K562 (cell line): ENCODE measurements at regions not wholly inside any gene's neighbourhood (a gene's known extent, or its start where the extent isn't known, plus 50 kb on each side); places are given as distances from the start of the nearest gene placed in this dataset.

Experiments
- ATAC-seq: fragments of 200-7000 bp; cut with Tn5 transposase; 3 replicates; pipeline ENCODE4 v1.9.1; 2020; ENCODE audit warnings: moderate library complexity
- BruUV-seq: library from RNA; stranded (reverse); fragments of 400-500 nt; replicated peaks from 2 replicates; lab custom pipeline; 2021; lab: Mats Ljungman, UMichigan
- CTCF ChIA-PET: fragments of 300-600 bp; formaldehyde crosslinking; extraction: SDS; loops from one replicate; lab custom pipeline; 2021; ENCODE audit warnings: low intra/inter-chr PET ratio; lab: Yijun Ruan, JAX
- POLR2A ChIA-PET: fragments of 300-600, 350-650 bp; sonication (Branson Sonifier 250); formaldehyde crosslinking; extraction: SDS; loops from one replicate; lab custom pipeline; 2021; ENCODE audit warnings: antibody characterized with exemption, inconsistent platforms; lab: Yijun Ruan, JAX
- DNase-seq, 4 experiments: peaks; one replicate each; pipeline versions ENCODE4 v3.0.0 to v3.0.0-alpha.2; 2011 to 2018; ENCODE audit warnings: low spot score in 3 of 4, mixed read lengths in 3 of 4; ENCODE audit errors: extremely low read depth in 1 of 4
- FAIRE-seq: peaks from 2 replicates; lab custom pipeline; 2011; peaks lifted over from hg19 to GRCh38; lab: Jason Lieb, UNC
- H2AFZ ChIP-seq: 2 replicates; pipeline ENCODE4 v1.6.0; 2011; ENCODE audit warnings: low read depth, low read length, control low read depth, inconsistent platforms
- H3K27ac ChIP-seq: fragments of 200-600 bp; 3 replicates; pipeline ENCODE4 v1.8.0; 2011; ENCODE audit warnings: low read depth, mild to moderate bottlenecking, control low read depth, inconsistent platforms, low read length, moderate library complexity, mixed read lengths; ENCODE audit errors: extremely low read depth
- H3K27me3 ChIP-seq, 2 experiments: fragments of 300-600 bp in 1 of 2; 2 replicates in 1 of 2; 3 replicates in 1 of 2; pipeline versions ENCODE4 v1.6.0 to v1.8.0; 2011; ENCODE audit warnings: inconsistent platforms in 2 of 2, low read length in 2 of 2, mild to moderate bottlenecking in 1 of 2, mixed read lengths in 1 of 2, moderate library complexity in 1 of 2; ENCODE audit not compliant: control insufficient read depth in 2 of 2, insufficient read depth in 2 of 2
- H3K36me3 ChIP-seq: fragments of 300-600 bp; 3 replicates; pipeline ENCODE4 v1.8.0; 2011; ENCODE audit warnings: mild to moderate bottlenecking, low read length, inconsistent platforms; ENCODE audit not compliant: control insufficient read depth, insufficient read depth
- H3K4me1 ChIP-seq, 2 experiments: fragments of 200-600 bp in 1 of 2; replicated peaks in 1 of 2; 2 replicates in 1 of 2; 3 replicates in 1 of 2; pipeline versions ENCODE4 v1.5.1 to v1.8.0; 2011; ENCODE audit warnings: inconsistent platforms in 2 of 2, low read length in 2 of 2, mild to moderate bottlenecking in 1 of 2, mixed read lengths in 1 of 2, moderate library complexity in 1 of 2; ENCODE audit not compliant: control insufficient read depth in 2 of 2, insufficient read depth in 2 of 2
- H3K4me2 ChIP-seq: 2 replicates; pipeline ENCODE4 v1.6.1; 2011; ENCODE audit warnings: low read length, control low read depth, inconsistent platforms, mixed read lengths; ENCODE audit not compliant: insufficient read depth
- H3K4me3 ChIP-seq: fragments of 200-600 bp; sonication (generic), shearing (Covaris generic); 2 replicates; pipeline ENCODE4 v1.5.1; 2016; ENCODE audit warnings: control low read depth, inconsistent platforms
- H3K79me2 ChIP-seq: fragments of 200-600 bp; 3 replicates; pipeline ENCODE4 v1.8.0; 2011; ENCODE audit warnings: low read length, inconsistent platforms; ENCODE audit not compliant: control insufficient read depth, insufficient read depth
- H3K9ac ChIP-seq, 2 experiments: 2 replicates each; pipeline versions ENCODE4 v1.6.0 to v1.6.1; 2011; ENCODE audit warnings: low read depth in 2 of 2, low read length in 2 of 2, control low read depth in 1 of 2, inconsistent platforms in 1 of 2, mild to moderate bottlenecking in 1 of 2, mixed read lengths in 1 of 2; ENCODE audit not compliant: insufficient read depth in 1 of 2
- H3K9me1 ChIP-seq: one replicate; pipeline ENCODE4 v1.6.0; 2011; ENCODE audit warnings: inconsistent platforms, mild to moderate bottlenecking, low read length, moderate library complexity; ENCODE audit not compliant: control insufficient read depth, insufficient read depth
- H3K9me3 ChIP-seq: replicated peaks from 2 replicates; pipeline ENCODE4 v1.5.1; 2011; ENCODE audit warnings: low read depth, low read length, inconsistent platforms; ENCODE audit not compliant: control insufficient read depth, insufficient read depth
- H4K20me1 ChIP-seq: replicated peaks from 2 replicates; pipeline ENCODE4 v1.6.1; 2011; ENCODE audit warnings: low read length, inconsistent platforms, mixed read lengths; ENCODE audit not compliant: control insufficient read depth, insufficient read depth
- ATF1 ChIP-seq, 2 experiments: fragments of 450-650 bp in 1 of 2; IDR thresholded peaks; 2 replicates each; pipeline ENCODE4 v1.6.1; 2016; ENCODE audit warnings: missing compliant biosample characterization in 1 of 2, missing genetic modification characterization in 1 of 2
- CTBP1 ChIP-seq: fragments of 450-650 bp; IDR thresholded peaks from 2 replicates; pipeline ENCODE4 v1.6.1; 2016; ENCODE audit warnings: borderline replicate concordance
- JUNB ChIP-seq: fragments of 450-650 bp; formaldehyde crosslinking; conservative IDR thresholded peaks from 2 replicates; pipeline ENCODE4 v1.4.0; 2020; ENCODE audit warnings: mild to moderate bottlenecking
- KLF6 ChIP-seq: fragments of 250-450 bp; sonication (Bioruptor Pico); IDR thresholded peaks from 2 replicates; pipeline ENCODE4 v1.4.0; 2020; ENCODE audit warnings: mild to moderate bottlenecking, moderate library complexity, borderline replicate concordance
- MAFF ChIP-seq: IDR thresholded peaks from 2 replicates; pipeline ENCODE4 v1.6.1; 2012; ENCODE audit warnings: low read length, improper control_type of control experiment
- MCM7 ChIP-seq, 2 experiments: fragments of 450-650 bp; IDR thresholded peaks; 2 replicates each; pipeline ENCODE4 v1.6.1; 2016 to 2018
- MEF2D ChIP-seq: conservative IDR thresholded peaks from 2 replicates; pipeline ENCODE4 v1.6.1; 2016; ENCODE audit warnings: low read depth, missing genetic modification characterization, missing compliant biosample characterization
- POLR3G ChIP-seq: IDR thresholded peaks from 2 replicates; pipeline ENCODE4 v1.6.1; 2011; ENCODE audit not compliant: insufficient read length, insufficient replicate concordance; ENCODE audit errors: extremely low read depth
- SIX5 ChIP-seq, 2 experiments: IDR thresholded peaks; 2 replicates each; pipeline ENCODE4 v1.6.1; 2011; ENCODE audit warnings: low read length in 2 of 2, borderline replicate concordance in 1 of 2, low read depth in 1 of 2, mild to moderate bottlenecking in 1 of 2, moderate library complexity in 1 of 2; ENCODE audit not compliant: insufficient read depth in 1 of 2
- SMAD3 ChIP-seq: fragments of 450-650 bp; formaldehyde crosslinking; conservative IDR thresholded peaks from 2 replicates; pipeline ENCODE4 v1.4.0; 2020; ENCODE audit warnings: mild to moderate bottlenecking
- TAF7 ChIP-seq: fragments of 450-650 bp; IDR thresholded peaks from 2 replicates; pipeline ENCODE4 v1.6.1; 2016; ENCODE audit warnings: missing genetic modification characterization, missing compliant biosample characterization
- TGIF2 ChIP-seq: sonication (generic); formaldehyde crosslinking; IDR thresholded peaks from 2 replicates; pipeline ENCODE4 v1.8.1; 2022; ENCODE audit warnings: mild to moderate bottlenecking, missing genetic modification reagents, moderate library complexity
- ZFP1 ChIP-seq: fragments of 450-650 bp; formaldehyde crosslinking; IDR thresholded peaks from 2 replicates; pipeline ENCODE4 v1.4.0; 2020; ENCODE audit warnings: mild to moderate bottlenecking, mixed read lengths
- ZNF583 ChIP-seq: fragments of 250-450 bp; sonication (Bioruptor Pico); IDR thresholded peaks from 2 replicates; pipeline ENCODE4 v1.4.0; 2020
- WGBS: fragments of 100-300 bp; shearing (Covaris generic); methylation state at CpG from one replicate; pipeline ENCODE4 v1.1.6; 2016; ENCODE audit warnings: low coverage, mixed read lengths; ENCODE audit not compliant: insufficient coverage; ENCODE audit errors: missing lambda C conversion rate; 5-methylcytosine and 5-hydroxymethylcytosine counted together
- in situ Hi-C: fragments of 300-500 bp; cut with MboI; formaldehyde crosslinking; loops from 4 replicates; pipeline ENCODE4 v1.15.0; 2018; ENCODE audit warnings: inconsistent platforms, mixed read lengths
- intact Hi-C: fragments of 100-400 bp; cut with micrococcal nuclease; formaldehyde crosslinking; loops from 2 replicates; pipeline ENCODE4 v1.14.2; 2022
- TF ChIP-seq, protein P1 (sequence below): fragments of 450-650 bp; formaldehyde crosslinking; IDR thresholded peaks from 2 replicates; pipeline ENCODE4 v1.4.0; 2020; ENCODE audit warnings: mild to moderate bottlenecking, moderate library complexity
- TF ChIP-seq, protein P2 (sequence below), 2 experiments: IDR thresholded peaks; 2 replicates each; pipeline ENCODE4 v1.6.1; 2011; ENCODE audit warnings: borderline replicate concordance in 1 of 2, control low read depth in 1 of 2, low read depth in 1 of 2, low read length in 1 of 2, mild to moderate bottlenecking in 1 of 2, mixed read lengths in 1 of 2, moderate library complexity in 1 of 2; ENCODE audit not compliant: insufficient read depth in 1 of 2, insufficient read length in 1 of 2, poor library complexity in 1 of 2, severe bottlenecking in 1 of 2; ENCODE audit errors: extremely low read depth in 1 of 2
- TF ChIP-seq, protein P3 (sequence below): fragments of 450-650 bp; formaldehyde crosslinking; conservative IDR thresholded peaks from 2 replicates; pipeline ENCODE4 v1.4.0; 2022; ENCODE audit warnings: mild to moderate bottlenecking, missing genetic modification characterization
- TF ChIP-seq, protein P4 (sequence below): fragments of 450-650 bp; IDR thresholded peaks from 2 replicates; pipeline ENCODE4 v1.7.0; 2016; ENCODE audit warnings: borderline replicate concordance

GRCh38 chr5:158305861-158306260, 446.9 kb upstream of the CLINT1 start (continued):
- TF ChIP-seq, protein P1, sequence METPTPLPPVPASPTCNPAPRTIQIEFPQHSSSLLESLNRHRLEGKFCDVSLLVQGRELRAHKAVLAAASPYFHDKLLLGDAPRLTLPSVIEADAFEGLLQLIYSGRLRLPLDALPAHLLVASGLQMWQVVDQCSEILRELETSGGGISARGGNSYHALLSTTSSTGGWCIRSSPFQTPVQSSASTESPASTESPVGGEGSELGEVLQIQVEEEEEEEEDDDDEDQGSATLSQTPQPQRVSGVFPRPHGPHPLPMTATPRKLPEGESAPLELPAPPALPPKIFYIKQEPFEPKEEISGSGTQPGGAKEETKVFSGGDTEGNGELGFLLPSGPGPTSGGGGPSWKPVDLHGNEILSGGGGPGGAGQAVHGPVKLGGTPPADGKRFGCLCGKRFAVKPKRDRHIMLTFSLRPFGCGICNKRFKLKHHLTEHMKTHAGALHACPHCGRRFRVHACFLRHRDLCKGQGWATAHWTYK = no peak
- TF ChIP-seq MAFF = no peak
- no peak for TF ChIP-seq TGIF2
- no peak for TF ChIP-seq TAF7 (tag)
- no peak for TF ChIP-seq MCM7 (IDR thresholded peaks at IDR 0.05)
- no peak for TF ChIP-seq JUNB (CRISPR knock-in tag)
- no peak for TF ChIP-seq POLR3G
- no peak for TF ChIP-seq ZFP1 (CRISPR knock-in tag)
- no peak for TF ChIP-seq KLF6
- no peak for TF ChIP-seq CTBP1
- TF ChIP-seq, protein P2, sequence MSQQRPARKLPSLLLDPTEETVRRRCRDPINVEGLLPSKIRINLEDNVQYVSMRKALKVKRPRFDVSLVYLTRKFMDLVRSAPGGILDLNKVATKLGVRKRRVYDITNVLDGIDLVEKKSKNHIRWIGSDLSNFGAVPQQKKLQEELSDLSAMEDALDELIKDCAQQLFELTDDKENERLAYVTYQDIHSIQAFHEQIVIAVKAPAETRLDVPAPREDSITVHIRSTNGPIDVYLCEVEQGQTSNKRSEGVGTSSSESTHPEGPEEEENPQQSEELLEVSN (IDR thresholded peaks at IDR 0.05; ENCODE audit: borderline replicate concordance in 1 of 2, extremely low read depth in 1 of 2, insufficient read depth in 1 of 2, insufficient read length in 1 of 2, low read depth in 1 of 2, low read length in 1 of 2, poor library complexity in 1 of 2, severe bottlenecking in 1 of 2) = no peak

DNA sequence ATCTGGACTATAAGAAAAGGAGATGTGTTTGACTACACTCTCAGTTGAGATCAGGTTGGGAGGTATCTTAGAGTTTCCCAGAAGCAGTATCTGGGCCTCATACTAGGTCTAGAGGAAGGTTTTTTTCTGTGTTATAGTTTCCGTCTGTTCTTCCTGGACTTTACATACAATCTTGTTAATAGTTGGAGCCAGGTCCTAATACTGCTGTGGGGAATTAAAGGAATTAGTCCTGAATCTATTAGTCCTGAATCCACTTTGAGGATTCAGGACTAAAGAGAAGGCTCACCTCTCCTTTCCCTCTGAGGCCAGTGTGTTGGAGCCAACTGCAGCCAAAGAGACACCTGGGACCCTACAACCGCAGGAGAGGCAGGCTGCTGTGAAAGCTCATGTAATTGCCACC, 445.7 kb upstream of the CLINT1 start:
- intact Hi-C loops (no loop called here), in situ Hi-C loops (no loop called here)
- no peaks in the 10 kb centered on the region for H3K27me3 ChIP-seq
- H3K36me3 ChIP-seq = no peaks in the 10 kb centered on the region
- H3K4me2 ChIP-seq = no peak overlapping the region
- no peak overlapping the region for H3K4me3 ChIP-seq
- no peaks in the 10 kb centered on the region for H3K4me1 ChIP-seq
- no peaks in the 10 kb centered on the region for H4K20me1 ChIP-seq
- H3K9ac ChIP-seq = no peak overlapping the region
- 6% methylated on average over 2 of the region's 2 CpGs for WGBS
- H3K9me3 ChIP-seq = no peaks in the 10 kb centered on the region
- DNase-seq = no peak
- H3K9me1 ChIP-seq = no peaks in the 10 kb centered on the region
- no peak for ATAC-seq
- ChIA-PET POLR2A (interaction anchor here (0.6 kb wide), 1 partner anchor 1674 kb away, joined by 3 read pairs; no protein-coding TSS in a partner anchor), CTCF (no interaction called here)
- no peaks in the 10 kb centered on the region for H3K79me2 ChIP-seq
- H3K27ac ChIP-seq = no peak overlapping the region
- H2AFZ ChIP-seq = no peak overlapping the region
- BruUV-seq = no TSS peak
- no peak for FAIRE-seq
- TF ChIP-seq MEF2D (tag) (no peak), ATF1 (CRISPR knock-in tag; IDR thresholded peaks at IDR 0.05) (no peak), ATF1 (tag; IDR thresholded peaks at IDR 0.05) (no peak), SMAD3 (CRISPR knock-in tag) (no peak), SIX5 (IDR thresholded peaks at IDR 0.05; ENCODE audit: borderline replicate concordance in 1 of 2, insufficient read depth in 1 of 2, low read depth in 1 of 2, low read length in 2 of 2) (no peak), ZNF583 (no peak)
- TF ChIP-seq, protein P3, sequence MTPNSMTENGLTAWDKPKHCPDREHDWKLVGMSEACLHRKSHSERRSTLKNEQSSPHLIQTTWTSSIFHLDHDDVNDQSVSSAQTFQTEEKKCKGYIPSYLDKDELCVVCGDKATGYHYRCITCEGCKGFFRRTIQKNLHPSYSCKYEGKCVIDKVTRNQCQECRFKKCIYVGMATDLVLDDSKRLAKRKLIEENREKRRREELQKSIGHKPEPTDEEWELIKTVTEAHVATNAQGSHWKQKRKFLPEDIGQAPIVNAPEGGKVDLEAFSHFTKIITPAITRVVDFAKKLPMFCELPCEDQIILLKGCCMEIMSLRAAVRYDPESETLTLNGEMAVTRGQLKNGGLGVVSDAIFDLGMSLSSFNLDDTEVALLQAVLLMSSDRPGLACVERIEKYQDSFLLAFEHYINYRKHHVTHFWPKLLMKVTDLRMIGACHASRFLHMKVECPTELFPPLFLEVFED (CRISPR knock-in tag) = no peak
- TF ChIP-seq, protein P4, sequence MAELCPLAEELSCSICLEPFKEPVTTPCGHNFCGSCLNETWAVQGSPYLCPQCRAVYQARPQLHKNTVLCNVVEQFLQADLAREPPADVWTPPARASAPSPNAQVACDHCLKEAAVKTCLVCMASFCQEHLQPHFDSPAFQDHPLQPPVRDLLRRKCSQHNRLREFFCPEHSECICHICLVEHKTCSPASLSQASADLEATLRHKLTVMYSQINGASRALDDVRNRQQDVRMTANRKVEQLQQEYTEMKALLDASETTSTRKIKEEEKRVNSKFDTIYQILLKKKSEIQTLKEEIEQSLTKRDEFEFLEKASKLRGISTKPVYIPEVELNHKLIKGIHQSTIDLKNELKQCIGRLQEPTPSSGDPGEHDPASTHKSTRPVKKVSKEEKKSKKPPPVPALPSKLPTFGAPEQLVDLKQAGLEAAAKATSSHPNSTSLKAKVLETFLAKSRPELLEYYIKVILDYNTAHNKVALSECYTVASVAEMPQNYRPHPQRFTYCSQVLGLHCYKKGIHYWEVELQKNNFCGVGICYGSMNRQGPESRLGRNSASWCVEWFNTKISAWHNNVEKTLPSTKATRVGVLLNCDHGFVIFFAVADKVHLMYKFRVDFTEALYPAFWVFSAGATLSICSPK = no peak
